Fibroblast of villous mesenchyme (primary cell): ENCODE measurements at regions not wholly inside any gene's neighbourhood (a gene's known extent, or its start where the extent isn't known, plus 50 kb on each side); places are given as distances from the start of the nearest gene placed in this dataset.
"Not testable (repeated sequence)": the region's sequence is repeated elsewhere in the genome, so short reads cannot be mapped to it uniquely, and the experiment has no call there.

Source experiments
- DNase-seq: peaks from one replicate; pipeline ENCODE4 v3.0.0-alpha.2; 2010; ENCODE audit warnings: low read depth
- H3K4me3 ChIP-seq: 2 replicates; pipeline ENCODE4 v1.5.1; 2011; ENCODE audit warnings: low read depth, mild to moderate bottlenecking, low read length
- TF ChIP-seq, protein P1 (sequence below): IDR thresholded peaks from 2 replicates; pipeline ENCODE4 v1.5.1; 2012; ENCODE audit warnings: low read depth, mild to moderate bottlenecking, low read length; ENCODE audit not compliant: insufficient read depth

- DNase-seq, result no peak
- no peak overlapping the region for H3K4me3 ChIP-seq
- TF ChIP-seq, protein P1, sequence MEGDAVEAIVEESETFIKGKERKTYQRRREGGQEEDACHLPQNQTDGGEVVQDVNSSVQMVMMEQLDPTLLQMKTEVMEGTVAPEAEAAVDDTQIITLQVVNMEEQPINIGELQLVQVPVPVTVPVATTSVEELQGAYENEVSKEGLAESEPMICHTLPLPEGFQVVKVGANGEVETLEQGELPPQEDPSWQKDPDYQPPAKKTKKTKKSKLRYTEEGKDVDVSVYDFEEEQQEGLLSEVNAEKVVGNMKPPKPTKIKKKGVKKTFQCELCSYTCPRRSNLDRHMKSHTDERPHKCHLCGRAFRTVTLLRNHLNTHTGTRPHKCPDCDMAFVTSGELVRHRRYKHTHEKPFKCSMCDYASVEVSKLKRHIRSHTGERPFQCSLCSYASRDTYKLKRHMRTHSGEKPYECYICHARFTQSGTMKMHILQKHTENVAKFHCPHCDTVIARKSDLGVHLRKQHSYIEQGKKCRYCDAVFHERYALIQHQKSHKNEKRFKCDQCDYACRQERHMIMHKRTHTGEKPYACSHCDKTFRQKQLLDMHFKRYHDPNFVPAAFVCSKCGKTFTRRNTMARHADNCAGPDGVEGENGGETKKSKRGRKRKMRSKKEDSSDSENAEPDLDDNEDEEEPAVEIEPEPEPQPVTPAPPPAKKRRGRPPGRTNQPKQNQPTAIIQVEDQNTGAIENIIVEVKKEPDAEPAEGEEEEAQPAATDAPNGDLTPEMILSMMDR, result no peak
Observed at GRCh38 chr20:1815502-1816085, 79.6 kb upstream of the SIRPA start.

DNA sequence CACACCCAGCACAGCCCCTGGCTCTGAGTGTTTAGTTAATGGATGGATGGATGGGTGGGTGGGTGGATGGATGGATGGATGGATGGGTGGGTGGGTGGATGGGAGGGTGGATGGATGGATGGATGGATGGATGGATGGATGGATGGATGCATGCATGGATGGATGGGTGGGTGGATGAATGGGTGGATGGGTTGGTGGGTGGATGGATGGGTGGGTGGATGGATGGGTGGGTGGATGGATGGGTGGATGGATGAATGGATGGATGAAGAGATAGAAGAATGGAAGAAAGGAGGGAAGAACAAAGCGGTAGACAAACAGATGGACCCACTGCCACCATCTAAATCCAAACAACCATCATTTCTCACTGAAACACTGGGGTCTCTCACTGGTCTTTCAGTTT is 80.3 kb upstream of the SIRPA start:
- H3K4me3 ChIP-seq, DNase-seq: not testable (repeated sequence)

GRCh38 chr20:1813674-1814635 is 81.3 kb upstream of the SIRPA start:
- no peak for DNase-seq
- no peak overlapping the region for H3K4me3 ChIP-seq
- TF ChIP-seq, protein P1, result no peak

DNA sequence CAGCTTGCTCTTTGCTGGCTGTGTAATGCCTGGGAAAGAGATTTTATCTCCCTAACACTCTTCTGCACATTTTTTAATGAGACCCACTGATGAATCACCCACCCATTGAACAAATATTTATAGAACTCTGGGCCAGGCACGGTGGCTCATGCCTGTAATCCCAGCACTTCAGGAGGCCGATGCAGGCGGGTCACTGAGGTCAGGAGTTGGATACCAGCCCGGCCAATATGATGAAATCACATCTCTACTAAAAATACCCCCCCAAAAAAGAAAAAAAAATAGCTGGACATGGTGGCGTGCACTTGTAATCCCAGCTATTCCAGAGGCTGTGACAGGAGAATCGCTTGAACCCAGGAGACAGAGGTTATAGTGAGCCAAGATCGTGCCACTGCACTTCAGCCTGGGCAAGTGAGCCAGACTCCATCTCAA is 82.1 kb upstream of the SIRPA start:
- peak; percentile 96 for DNase-seq
- no peak overlapping the region for H3K4me3 ChIP-seq
- TF ChIP-seq, protein P1, result no peak

DNA sequence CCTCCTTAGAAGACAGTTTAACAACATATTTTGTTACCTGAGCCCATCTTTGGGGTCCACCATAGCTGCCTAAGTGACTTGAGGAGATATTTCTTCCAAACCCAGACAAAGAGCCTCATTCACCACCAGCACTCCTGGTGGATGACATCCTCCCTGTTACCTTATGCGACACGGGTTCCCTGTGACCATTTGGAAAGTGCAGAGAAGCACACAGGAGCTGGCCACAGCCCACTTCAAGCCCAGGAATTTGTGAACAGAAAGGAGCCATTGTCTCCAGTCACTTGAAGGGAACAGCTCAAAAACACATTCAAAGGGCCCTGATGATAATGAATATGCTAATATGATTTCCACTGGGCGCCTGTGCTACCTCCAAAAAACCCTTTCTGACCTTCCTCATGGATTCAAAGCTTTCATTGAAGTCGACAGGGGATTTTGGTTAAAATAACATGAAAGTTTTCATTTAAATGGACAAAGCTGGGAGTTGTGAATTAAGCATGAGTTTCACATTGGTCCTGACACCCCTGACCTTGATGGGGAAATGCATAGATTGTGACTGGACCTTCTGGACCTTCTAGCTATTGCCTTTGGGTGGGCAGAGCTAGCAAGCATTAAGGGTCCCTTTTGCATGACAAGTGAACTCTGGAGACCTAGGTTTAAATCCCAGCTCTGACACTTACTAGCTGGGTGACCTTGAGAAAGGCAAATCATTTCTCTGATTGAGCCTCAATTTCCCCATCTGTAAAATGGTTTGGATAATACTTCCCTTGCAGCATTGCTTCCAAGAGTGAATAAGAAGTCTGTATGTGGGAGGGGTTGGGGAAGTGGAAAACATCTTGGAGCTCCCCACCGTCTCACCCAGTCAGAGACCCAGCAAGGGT is 83.3 kb upstream of the SIRPA start:
- DNase-seq, result no peak
- TF ChIP-seq, protein P1, result no peak
- no peak overlapping the region for H3K4me3 ChIP-seq

- H3K4me3 ChIP-seq, result no peak overlapping the region
- TF ChIP-seq, protein P1, result no peak
- peak; percentile 53 for DNase-seq
Observed at GRCh38 chr20:1810926-1811620, 84.1 kb upstream of the SIRPA start.
